HG03575 (cell line): ENCODE measurements at regions not wholly inside any gene's neighbourhood (a gene's known extent, or its start where the extent isn't known, plus 50 kb on each side); places are given as distances from the start of the nearest gene placed in this dataset.

ENCODE experiments used
- ATAC-seq: cut with Tn5 transposase; IDR thresholded peaks from one replicate; pipeline ENCODE4 v1.9.1; 2021; ENCODE audit not compliant: unreplicated experiment, insufficient number of reproducible peaks, low FRiP score; ENCODE audit errors: extremely low read depth

DNA sequence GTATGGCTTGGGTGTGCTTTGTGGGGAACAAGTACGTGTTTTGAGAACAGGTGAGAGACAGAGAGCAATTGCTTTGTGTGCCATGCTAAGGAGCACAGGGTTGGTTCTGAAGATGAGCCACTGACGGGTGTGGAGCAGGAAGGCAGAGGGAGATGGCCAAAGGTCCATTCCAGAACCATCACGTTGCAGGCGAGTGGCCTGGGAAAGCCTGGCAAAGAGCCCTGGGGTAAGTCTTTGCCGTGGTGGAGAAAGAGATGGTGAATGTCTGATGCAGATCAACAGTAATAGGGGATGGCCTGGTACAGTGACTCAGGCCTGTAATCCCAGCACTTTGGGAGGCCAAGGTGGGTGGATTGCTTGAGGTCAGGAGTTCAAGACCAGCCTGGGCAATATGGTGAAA is 93.5 kb upstream of the ZNF521 start:
- ATAC-seq, result no peak

DNA sequence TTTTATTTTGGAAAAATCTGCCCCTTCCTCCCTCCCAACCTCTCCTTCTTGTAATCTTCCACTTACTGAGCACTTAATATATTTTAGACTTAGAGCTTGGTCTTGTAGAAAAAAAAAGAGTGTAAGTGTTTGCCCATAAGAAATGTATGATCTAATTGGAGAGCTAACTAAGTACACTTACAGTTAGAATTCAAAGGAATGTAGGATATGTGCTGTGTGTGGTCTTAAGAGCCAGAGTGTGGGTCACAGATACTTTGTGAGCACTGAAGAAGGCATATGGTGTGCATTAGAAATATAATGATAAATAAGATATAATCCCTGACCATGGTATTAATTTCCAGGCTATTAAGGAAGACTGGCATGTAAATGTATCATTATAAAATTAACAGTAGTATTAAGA is 91.8 kb upstream of the ZNF521 start:
- ATAC-seq, result no peak

DNA sequence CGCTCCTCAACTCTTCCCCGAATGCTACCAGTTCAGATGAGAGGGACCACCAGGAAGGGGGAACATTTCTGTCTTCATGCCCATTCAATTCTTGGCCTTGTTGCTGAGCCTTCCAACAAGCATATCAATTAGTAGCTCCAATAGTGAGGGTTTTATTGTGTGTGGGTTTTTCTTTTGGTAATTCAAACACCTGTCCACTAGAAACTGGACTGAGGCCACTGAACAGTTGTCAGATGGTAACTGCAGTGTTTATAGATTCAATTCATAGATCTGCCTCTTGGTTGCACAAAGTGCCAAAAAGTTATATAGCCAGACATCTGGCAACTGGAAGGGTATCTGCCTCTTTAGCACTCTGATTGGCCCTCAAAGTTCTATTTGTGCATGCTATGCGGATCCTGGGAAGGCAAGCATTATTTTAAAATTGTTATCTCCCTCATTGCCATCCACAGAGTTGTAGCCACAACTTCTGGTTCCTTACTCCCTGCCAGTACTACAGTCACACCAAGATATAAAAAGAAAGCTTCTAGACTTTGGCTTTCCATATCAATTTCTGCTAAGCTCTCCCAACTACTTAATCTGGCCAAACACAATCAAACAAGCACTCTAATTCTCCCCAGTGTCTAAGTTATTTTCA is 83.3 kb upstream of the ZNF521 start:
- no peak for ATAC-seq

DNA sequence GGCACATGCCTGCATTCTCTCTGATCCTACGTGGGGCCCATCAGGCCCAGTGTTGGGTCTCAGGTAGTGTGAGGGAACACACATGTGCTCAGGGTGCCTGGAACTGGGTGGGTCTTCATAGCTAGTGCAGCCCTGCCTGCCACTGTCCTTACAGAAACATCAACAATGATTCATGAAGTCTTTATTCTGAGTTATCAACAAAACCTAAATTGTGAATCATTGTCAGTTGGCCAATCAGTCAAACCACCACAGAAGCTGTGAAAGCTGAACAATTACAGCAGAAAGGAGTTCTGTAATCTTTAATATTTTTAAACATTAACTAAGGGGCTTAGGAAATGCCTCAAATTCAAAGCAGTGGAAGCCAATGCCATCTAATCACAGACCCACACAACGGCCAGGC is 82.8 kb upstream of the ZNF521 start:
- ATAC-seq, result no peak

DNA sequence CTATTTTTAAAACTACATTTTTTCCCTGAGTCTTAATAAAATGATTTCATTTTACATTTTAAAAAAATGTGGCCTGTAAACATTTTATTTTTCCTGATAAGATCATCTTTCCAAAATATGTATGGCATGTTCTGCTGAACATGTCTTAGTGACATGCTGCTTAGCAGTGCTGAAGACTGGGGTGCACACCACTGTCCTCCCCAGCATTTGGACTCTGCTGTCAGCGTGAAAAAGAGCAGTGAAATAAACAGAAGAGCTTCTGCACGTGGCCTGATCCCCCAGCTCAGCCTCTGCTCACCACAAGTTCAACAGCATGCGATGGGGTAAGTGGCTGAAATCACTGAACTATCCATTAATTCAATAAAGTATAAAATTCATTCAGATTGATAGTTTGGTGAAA is 81.6 kb upstream of the ZNF521 start:
- ATAC-seq, result no peak

DNA sequence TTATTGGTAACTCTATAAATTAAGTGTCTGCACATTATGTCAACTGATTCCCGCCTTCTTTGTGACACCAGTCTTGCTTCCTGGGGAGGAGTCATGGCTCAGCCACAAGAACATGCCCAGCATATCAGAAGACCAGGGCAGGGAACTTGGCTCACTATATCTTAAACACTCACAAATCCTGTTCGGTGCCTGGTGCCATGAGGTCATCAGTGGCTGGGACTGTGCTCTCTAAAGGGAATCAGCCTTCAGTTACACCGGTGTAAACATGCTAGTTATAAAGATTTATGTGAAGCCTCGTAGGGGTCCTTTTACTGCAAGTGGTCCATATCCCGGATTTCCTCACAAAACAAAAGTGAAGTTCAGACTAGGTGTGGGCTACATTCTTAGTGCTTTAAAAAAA is 73.1 kb upstream of the ZNF521 start:
- ATAC-seq, result no peak

DNA sequence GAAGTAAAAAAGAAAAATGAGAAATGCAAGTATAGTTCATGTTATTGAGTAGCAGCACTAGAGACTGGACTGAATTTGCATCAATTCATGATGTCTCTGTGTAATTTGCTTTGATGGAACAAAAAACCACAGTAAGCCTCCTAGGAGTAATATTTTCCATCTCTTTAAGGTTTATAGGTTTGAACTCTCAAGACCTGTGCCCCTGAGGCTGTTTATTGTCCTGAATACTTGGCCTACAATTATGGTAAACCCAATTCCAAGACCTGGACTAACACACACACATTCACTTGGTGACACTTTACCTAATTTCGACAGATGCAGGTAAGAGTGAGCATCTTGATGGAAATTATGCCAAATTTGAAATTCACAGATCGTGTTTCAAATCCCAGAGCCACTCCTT is 71.8 kb upstream of the ZNF521 start:
- no peak for ATAC-seq

DNA sequence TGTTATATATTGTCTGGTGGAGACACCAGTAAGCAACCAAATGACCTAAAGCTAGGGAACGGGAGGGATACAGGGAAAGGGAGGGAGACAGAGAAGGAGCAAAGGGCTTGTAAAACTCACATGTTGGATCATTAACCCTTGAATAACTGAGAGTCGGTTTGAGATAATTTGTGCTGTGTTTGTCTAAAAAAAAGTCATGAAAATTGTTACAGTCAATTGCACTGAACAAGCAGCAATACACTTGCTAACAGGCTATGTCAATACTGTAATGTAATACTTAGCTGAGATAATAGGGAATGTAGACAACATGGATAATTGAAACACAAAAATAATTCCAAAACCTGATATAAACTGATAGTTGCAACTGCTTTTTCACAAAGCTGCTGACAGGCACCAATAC is 71.3 kb upstream of the ZNF521 start:
- ATAC-seq, result no peak

DNA sequence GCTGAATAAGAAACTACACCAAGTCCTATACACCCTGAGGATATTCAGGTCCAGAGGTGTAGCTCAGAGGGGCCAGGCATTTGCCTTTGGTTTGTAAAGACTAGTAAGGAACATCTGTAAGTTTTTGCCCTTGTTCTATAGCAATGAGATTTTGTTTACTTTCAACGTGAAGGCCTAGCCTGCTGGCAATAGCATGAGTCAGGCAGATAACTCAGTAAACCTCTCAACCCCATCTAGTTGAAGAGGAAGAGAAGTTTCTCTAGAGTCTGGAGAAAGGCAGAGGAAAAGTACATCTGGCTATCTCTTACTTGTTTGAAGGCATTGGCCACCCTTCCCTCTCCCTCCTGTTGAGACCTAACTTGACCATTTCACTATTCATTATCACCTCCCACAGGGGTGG is 70.3 kb upstream of the ZNF521 start:
- no peak for ATAC-seq

DNA sequence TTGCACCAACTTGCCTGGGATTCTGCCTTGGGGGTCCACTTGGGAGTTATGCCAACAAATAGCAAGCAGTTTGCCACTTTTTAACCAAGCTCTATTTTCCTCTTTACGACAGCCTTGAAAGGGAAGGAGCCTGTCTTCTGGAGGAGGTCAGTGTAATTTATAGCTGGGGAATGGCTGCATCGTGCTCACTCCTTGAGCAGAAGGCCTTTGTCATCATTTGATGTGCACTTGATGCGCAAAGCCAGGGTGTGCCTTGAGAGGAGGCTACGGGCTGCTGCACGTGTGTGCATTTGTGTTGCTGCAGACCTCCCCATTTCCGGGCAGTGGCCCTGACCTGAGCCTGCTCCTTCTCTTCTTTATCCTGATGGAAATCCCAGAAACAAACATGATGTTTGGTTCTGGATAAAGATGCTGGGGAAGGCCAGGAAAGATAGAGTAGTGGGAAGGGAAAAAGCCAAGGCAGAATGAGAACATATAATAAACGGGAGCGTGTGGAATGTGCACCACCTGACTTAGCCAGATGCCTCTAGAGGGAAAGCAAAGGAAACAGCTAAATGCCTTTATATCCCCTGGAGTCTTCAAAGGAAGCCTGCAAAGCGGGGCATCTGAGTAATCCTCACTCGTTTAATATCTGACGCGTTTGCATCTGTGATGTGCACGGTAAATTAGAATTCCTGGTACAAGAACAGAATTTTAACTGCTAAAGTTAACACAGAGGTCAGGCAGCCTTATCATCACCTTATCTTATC is 68.3 kb upstream of the ZNF521 start:
- no peak for ATAC-seq

DNA sequence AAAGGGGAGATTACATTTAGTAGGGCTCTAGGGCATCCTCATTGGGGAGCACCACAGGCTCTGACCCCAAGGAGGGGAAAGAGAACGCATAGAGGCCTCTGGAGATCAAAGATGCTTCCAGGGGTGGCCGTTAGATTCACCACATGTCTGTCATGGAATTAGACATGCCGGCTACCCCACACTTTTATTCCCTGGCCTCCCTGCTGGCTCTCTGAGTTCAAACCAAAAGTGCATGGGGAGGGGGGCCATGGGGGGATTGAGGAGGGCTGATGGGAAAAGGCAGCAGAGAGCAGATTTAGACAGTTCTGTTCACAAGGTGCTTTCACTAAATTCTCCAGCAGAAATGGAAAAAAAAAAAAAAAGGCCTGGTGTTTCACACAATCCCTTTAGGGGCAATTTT is 64.4 kb upstream of the ZNF521 start:
- no peak for ATAC-seq

DNA sequence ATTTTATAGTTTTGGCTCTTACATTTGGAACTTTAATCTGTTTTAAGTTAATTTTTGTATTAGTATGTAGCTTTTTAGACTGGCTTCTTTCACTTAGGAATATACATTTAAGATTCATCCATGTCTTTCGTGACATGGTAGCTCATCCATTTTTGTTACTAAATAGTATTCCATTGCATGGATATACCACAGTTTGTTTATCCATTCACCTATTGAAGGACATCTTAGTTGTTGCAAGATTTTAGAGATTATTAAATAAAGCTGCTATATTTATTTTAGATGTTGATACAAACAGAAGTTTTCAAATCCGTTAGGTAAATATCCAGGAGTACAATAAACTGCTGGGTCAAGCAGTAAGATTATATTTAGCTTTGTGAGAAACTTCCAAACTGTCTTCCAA is 58.0 kb upstream of the ZNF521 start:
- ATAC-seq, result no peak

DNA sequence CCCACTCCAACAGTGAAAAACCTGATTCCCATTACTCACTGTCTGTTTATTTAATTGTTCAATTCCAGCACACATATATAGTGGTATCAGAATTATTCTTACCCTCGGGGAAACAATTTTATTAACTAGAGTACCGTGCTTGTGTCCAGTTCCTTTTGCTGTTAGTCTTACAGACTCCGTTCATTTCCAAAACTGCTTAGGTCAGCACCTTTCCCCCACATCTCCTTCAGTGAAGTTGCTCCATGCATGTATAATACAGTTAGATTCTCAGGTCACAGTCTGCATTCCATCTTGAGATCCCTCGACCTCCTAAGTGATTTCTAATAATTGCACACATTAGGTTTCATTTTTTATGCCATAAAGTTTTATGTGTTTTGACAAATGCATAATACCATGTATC is 56.3 kb upstream of the ZNF521 start:
- no peak for ATAC-seq
